A673 (cell line): ENCODE measurements at regions not wholly inside any gene's neighbourhood (a gene's known extent, or its start where the extent isn't known, plus 50 kb on each side); places are given as distances from the start of the nearest gene placed in this dataset.

ENCODE experiments used
- BruUV-seq: library from RNA; stranded (reverse); fragments of 400-500 nt; replicated peaks from 2 replicates; lab custom pipeline; 2021; lab: Mats Ljungman, UMichigan
- CTCF ChIA-PET: fragments of 300-600 bp; sonication (Branson Sonifier 250); formaldehyde crosslinking; loops from one replicate; lab custom pipeline; 2022; ENCODE audit warnings: antibody characterized with exemption; lab: Charles Lee
- POLR2A ChIA-PET: fragments of 300-600 bp; sonication (Branson Sonifier 250); formaldehyde crosslinking; loops from one replicate; lab custom pipeline; 2022; ENCODE audit warnings: antibody characterized with exemption; ENCODE audit not compliant: low non-redundant PET; lab: Charles Lee
- DNase-seq: peaks from one replicate; pipeline ENCODE4 v3.0.0-alpha.2; 2015; ENCODE audit warnings: low spot score
- H3K27ac ChIP-seq: fragments of 200-600 bp; sonication (generic); 2 replicates; pipeline ENCODE4 v1.5.1; 2016; ENCODE audit warnings: mixed run types, low read depth, mild to moderate bottlenecking, mixed read lengths, antibody characterized with exemption, low read length; ENCODE audit not compliant: poor library complexity, severe bottlenecking
- H3K27me3 ChIP-seq: fragments of 200-600 bp; sonication (generic); replicated peaks from 2 replicates; pipeline ENCODE4 v1.6.1; 2017; ENCODE audit warnings: mixed run types, low read depth, mild to moderate bottlenecking, mixed read lengths, antibody characterized with exemption, low read length; ENCODE audit not compliant: insufficient read depth, poor library complexity
- H3K36me3 ChIP-seq: fragments of 200-600 bp; sonication (generic); 2 replicates; pipeline ENCODE4 v1.6.1; 2016; ENCODE audit warnings: mixed run types, mild to moderate bottlenecking, mixed read lengths, antibody characterized with exemption, low read length; ENCODE audit not compliant: insufficient read depth, poor library complexity, severe bottlenecking
- H3K4me1 ChIP-seq: fragments of 200-600 bp; sonication (generic); 2 replicates; pipeline ENCODE4 v1.6.1; 2017; ENCODE audit warnings: mixed run types, mild to moderate bottlenecking, mixed read lengths, antibody characterized with exemption, low read length; ENCODE audit not compliant: insufficient read depth, poor library complexity, severe bottlenecking
- H3K4me3 ChIP-seq: fragments of 200-600 bp; sonication (generic); 2 replicates; pipeline ENCODE4 v1.5.1; 2016; ENCODE audit warnings: low read depth, mixed run types, mild to moderate bottlenecking, mixed read lengths, low read length; ENCODE audit not compliant: poor library complexity, severe bottlenecking
- H3K9me3 ChIP-seq: fragments of 200-600 bp; sonication (generic); 2 replicates; pipeline ENCODE4 v1.6.1; 2016; ENCODE audit warnings: mixed run types, low read depth, mild to moderate bottlenecking, mixed read lengths, antibody characterized with exemption, low read length; ENCODE audit not compliant: poor library complexity, severe bottlenecking
- CTCF ChIP-seq: fragments of 300-800, 200-600 bp; sonication (generic); conservative IDR thresholded peaks from 2 replicates; pipeline ENCODE4 v1.5.1; 2017; ENCODE audit warnings: low read depth, mild to moderate bottlenecking, antibody characterized with exemption, low read length, moderate library complexity, mixed read lengths
- EZH2 ChIP-seq: fragments of 200-600 bp; sonication (generic); IDR thresholded peaks from 2 replicates; pipeline ENCODE4 v1.6.1; 2017; ENCODE audit warnings: borderline replicate concordance, low read depth, mild to moderate bottlenecking, mixed read lengths, antibody characterized with exemption, low read length; ENCODE audit not compliant: poor library complexity, severe bottlenecking
- intact Hi-C: fragments of 100-400 bp; cut with micrococcal nuclease; formaldehyde crosslinking; loops from one replicate; pipeline ENCODE4 v1.10.0; 2022; ENCODE audit not compliant: unreplicated experiment

GRCh38 chr12:20144341-20144740 lies 224.0 kb upstream of the PDE3A start:
- BruUV-seq: no TSS peak
- TF ChIP-seq CTCF (no peak), EZH2 (no peak)
- POLR2A ChIA-PET: no interaction called here

GRCh38 chr12:20148241-20148640 lies 220.1 kb upstream of the PDE3A start:
- CTCF ChIA-PET: no interaction called here
- no peak for TF ChIP-seq EZH2
- TF ChIP-seq CTCF: no peak
- no peaks in the 10 kb centered on the region for H3K36me3 ChIP-seq
- no peak overlapping the region for H3K4me3 ChIP-seq
- H3K27ac ChIP-seq: no peak overlapping the region
- POLR2A ChIA-PET: no interaction called here
- DNase-seq: no peak
- peaks cover 6% of the 10 kb centered on the region for H3K4me1 ChIP-seq
- intact Hi-C loops: no loop called here
- no TSS peak for BruUV-seq
- no peaks in the 10 kb centered on the region for H3K27me3 ChIP-seq
- H3K9me3 ChIP-seq: no peaks in the 10 kb centered on the region

More at GRCh38 chr12:20144341-20144740, 224.0 kb upstream of the PDE3A start:
- Histone ChIP-seq H3K4me1 (no peaks in the 10 kb centered on the region), H3K27me3 (no peaks in the 10 kb centered on the region), H3K27ac (no peak overlapping the region), H3K9me3 (no peaks in the 10 kb centered on the region), H3K36me3 (no peaks in the 10 kb centered on the region), H3K4me3 (no peak overlapping the region)
- intact Hi-C loops: no loop called here
- no peak for DNase-seq
- CTCF ChIA-PET: no interaction called here

GRCh38 chr12:20150835-20151422 lies 217.4 kb upstream of the PDE3A start:
- DNase-seq: peak; percentile 56
- intact Hi-C loops: no loop called here
- H3K36me3 ChIP-seq: no peaks in the 10 kb centered on the region
- BruUV-seq: no TSS peak
- ChIA-PET POLR2A (no interaction called here), CTCF (no interaction called here)
- TF ChIP-seq EZH2 (no peak), CTCF (no peak)
- no peaks in the 10 kb centered on the region for H3K9me3 ChIP-seq
- H3K4me1 ChIP-seq: peaks cover 6% of the 10 kb centered on the region
- no peak overlapping the region for H3K4me3 ChIP-seq
- H3K27ac ChIP-seq: no peak overlapping the region
- no peaks in the 10 kb centered on the region for H3K27me3 ChIP-seq
